Neural cell (in vitro differentiated cells): ENCODE measurements at regions not wholly inside any gene's neighbourhood (a gene's known extent, or its start where the extent isn't known, plus 50 kb on each side); places are given as distances from the start of the nearest gene placed in this dataset.

Source experiments
- POLR2AphosphoS5 ChIP-seq: IDR thresholded peaks from 2 replicates; pipeline ENCODE4 v1.6.1; 2012
- TAF1 ChIP-seq: IDR thresholded peaks from 2 replicates; pipeline ENCODE4 v1.6.1; 2012; ENCODE audit warnings: low read depth

DNA sequence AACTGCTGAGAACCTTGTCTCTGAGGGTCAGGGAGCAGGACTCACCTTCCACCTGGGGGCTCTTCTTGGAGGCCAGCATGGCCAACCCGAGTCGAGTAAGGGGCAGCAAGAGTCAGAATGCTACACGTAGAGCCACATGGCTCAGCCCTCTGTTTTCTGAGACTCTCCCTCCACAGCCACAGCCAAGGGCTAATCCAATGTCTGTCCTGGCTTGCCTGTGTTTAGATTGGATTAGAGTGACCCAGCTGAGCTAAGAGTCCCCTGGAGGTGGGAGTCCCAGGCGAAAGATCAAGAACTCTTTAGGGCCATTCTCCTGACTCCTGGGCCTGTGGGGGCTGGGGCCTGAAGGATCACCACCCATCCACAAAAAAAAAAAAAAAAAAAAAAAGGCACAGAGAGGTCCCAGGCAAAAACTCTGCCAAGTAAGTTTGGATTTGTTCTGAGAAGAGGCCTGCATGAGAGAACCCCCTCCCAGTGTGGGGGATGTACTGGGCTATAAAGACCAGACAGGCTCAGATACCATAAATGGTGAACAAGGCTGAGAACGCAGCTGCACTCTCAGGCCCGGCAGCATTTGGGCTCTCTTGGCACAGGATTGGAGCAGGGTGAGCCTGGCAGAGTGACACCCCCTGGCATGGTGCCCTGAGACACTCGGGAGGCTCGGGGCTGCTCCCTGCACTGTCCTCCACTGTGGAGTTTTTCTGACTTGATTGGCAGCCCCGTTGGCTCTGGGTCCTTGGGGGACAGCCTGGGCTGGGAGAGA is 88.0 kb upstream of the OSBPL11 start:
- no peak for TF ChIP-seq POLR2AphosphoS5
- no peak for TF ChIP-seq TAF1
